ENCODE measurements at regions not wholly inside any gene's neighbourhood (a gene's known extent, or its start where the extent isn't known, plus 50 kb on each side); places are given as distances from the start of the nearest gene placed in this dataset.

- TF ChIP-seq CTCF (IDR thresholded peaks at IDR 0.05 in 4 of 5, conservative IDR thresholded peaks at IDR 0.05 in 1 of 5): no peak
- TF ChIP-seq POLR2A (IDR thresholded peaks at IDR 0.05): no peak
These were observed 82.5 kb downstream of the KCTD15 start for GRCh38 chr19:33878910-33879810.
